Gastrocnemius medialis (tissue), 4 donors: ENCODE measurements at regions not wholly inside any gene's neighbourhood (a gene's known extent, or its start where the extent isn't known, plus 50 kb on each side); places are given as distances from the start of the nearest gene placed in this dataset.

Experiments used
- CTCF ChIP-seq, 5 experiments: fragments of 450-650 bp in 3 of 5; fragments of 200-600 bp in 2 of 5; sonication (generic) in 2 of 5; IDR thresholded peaks in 4 of 5; conservative IDR thresholded peaks in 1 of 5; 1 replicate in 4 of 5; 2 replicates in 1 of 5; pipeline ENCODE4 v1.5.1; 2016 to 2019; ENCODE audit warnings: antibody characterized with exemption in 5 of 5, mild to moderate bottlenecking in 3 of 5, moderate library complexity in 3 of 5
- POLR2A ChIP-seq, 2 donors: fragments of 450-650 bp; IDR thresholded peaks; one replicate each; pipeline ENCODE4 v1.6.1; 2017; ENCODE audit warnings: antibody characterized with exemption in 2 of 2, mild to moderate bottlenecking in 2 of 2, moderate library complexity in 2 of 2

GRCh38 chr5:159700016-159700415 lies 216.3 kb upstream of the ADRA1B start:
- TF ChIP-seq CTCF (IDR thresholded peaks at IDR 0.05 in 4 of 5, conservative IDR thresholded peaks at IDR 0.05 in 1 of 5) = no peak
- TF ChIP-seq POLR2A (IDR thresholded peaks at IDR 0.05) = no peak
